Mesodermal cell (in vitro differentiated cells): ENCODE measurements at regions not wholly inside any gene's neighbourhood (a gene's known extent, or its start where the extent isn't known, plus 50 kb on each side); places are given as distances from the start of the nearest gene placed in this dataset.
"Not testable (repeated sequence)": the region's sequence is repeated elsewhere in the genome, so short reads cannot be mapped to it uniquely, and the experiment has no call there.

Experiments used
- H3K27ac ChIP-seq: 2 replicates; pipeline ENCODE4 v1.7.0; 2013; ENCODE audit warnings: mild to moderate bottlenecking, low read depth, low read length, moderate library complexity; ENCODE audit not compliant: severe bottlenecking
- H3K36me3 ChIP-seq: 2 replicates; pipeline ENCODE4 v1.7.1; 2013; ENCODE audit warnings: mild to moderate bottlenecking, low read length, moderate library complexity; ENCODE audit not compliant: control insufficient read depth, insufficient read depth
- H3K4me1 ChIP-seq: one replicate; pipeline ENCODE4 v1.7.1; 2013; ENCODE audit warnings: mild to moderate bottlenecking, low read length; ENCODE audit not compliant: insufficient read depth, control insufficient read depth, poor library complexity, severe bottlenecking
- H3K4me3 ChIP-seq: 2 replicates; pipeline ENCODE4 v1.7.0; 2013; ENCODE audit warnings: low read length, control low read depth, mild to moderate bottlenecking; ENCODE audit not compliant: insufficient read depth, poor library complexity, severe bottlenecking; ENCODE audit errors: extremely low read depth
- H3K9me3 ChIP-seq: 2 replicates; pipeline ENCODE4 v1.7.1; 2013; ENCODE audit warnings: mild to moderate bottlenecking, low read length, moderate library complexity; ENCODE audit not compliant: control insufficient read depth
- WGBS, 2 experiments: methylation state at CpG; one replicate each; pipeline ENCODE4 v1.1.5; 2013; ENCODE audit warnings: missing lambda C conversion rate in 2 of 2; ENCODE audit not compliant: insufficient coverage in 2 of 2; 5-methylcytosine and 5-hydroxymethylcytosine counted together

- no peak overlapping the region for H3K4me3 ChIP-seq
- no peaks in the 10 kb centered on the region for H3K36me3 ChIP-seq
- H3K4me1 ChIP-seq, result no peaks in the 10 kb centered on the region
- H3K27ac ChIP-seq, result no peak overlapping the region
- 14 to 45% methylated on average over 1 of the region's 1 CpG for WGBS, 2 experiments
- no peaks in the 10 kb centered on the region for H3K9me3 ChIP-seq
Measured at GRCh38 chr7:67882843-67883242, 886.2 kb downstream of the TYW1 start.

- H3K4me1 ChIP-seq, result no peaks in the 10 kb centered on the region
- no peak overlapping the region for H3K4me3 ChIP-seq
- no peak overlapping the region for H3K27ac ChIP-seq
- H3K36me3 ChIP-seq, result no peaks in the 10 kb centered on the region
- H3K9me3 ChIP-seq, result peaks cover 7% of the 10 kb centered on the region
- 78 to 85% methylated on average over 10 to 12 of the region's 12 CpGs for WGBS, 2 experiments
Measured at GRCh38 chr7:67890316-67890715, 893.7 kb downstream of the TYW1 start.

GRCh38 chr7:67894746-67895145 lies 898.1 kb downstream of the TYW1 start:
- no peaks in the 10 kb centered on the region for H3K4me1 ChIP-seq
- 95 to 100% methylated on average over 3 to 4 of the region's 6 CpGs for WGBS, 2 experiments
- no peaks in the 10 kb centered on the region for H3K9me3 ChIP-seq
- H3K36me3 ChIP-seq, result no peaks in the 10 kb centered on the region
- no peak overlapping the region for H3K4me3 ChIP-seq
- H3K27ac ChIP-seq, result no peak overlapping the region

GRCh38 chr7:67896721-67897120 lies 900.1 kb downstream of the TYW1 start:
- Histone ChIP-seq H3K9me3 (no peaks in the 10 kb centered on the region), H3K4me1 (no peaks in the 10 kb centered on the region), H3K36me3 (no peaks in the 10 kb centered on the region), H3K27ac (no peak overlapping the region), H3K4me3 (no peak overlapping the region)

- Histone ChIP-seq H3K27ac (no peak overlapping the region), H3K36me3 (no peaks in the 10 kb centered on the region), H3K4me3 (no peak overlapping the region), H3K9me3 (no peaks in the 10 kb centered on the region), H3K4me1 (no peaks in the 10 kb centered on the region)
- 47 to 64% methylated on average over 2 of the region's 2 CpGs for WGBS, 2 experiments
Measured at GRCh38 chr7:67900456-67900855, 903.8 kb downstream of the TYW1 start.

GRCh38 chr7:67901808-67902480 lies 905.3 kb downstream of the TYW1 start:
- 82 to 94% methylated on average over 11 to 14 of the region's 17 CpGs for WGBS, 2 experiments
- H3K27ac ChIP-seq, result no peak overlapping the region

GRCh38 chr7:67907792-67908191 lies 911.2 kb downstream of the TYW1 start:
- no peak overlapping the region for H3K4me3 ChIP-seq
- H3K4me1 ChIP-seq, result no peaks in the 10 kb centered on the region
- no peaks in the 10 kb centered on the region for H3K36me3 ChIP-seq
- 88 to 93% methylated on average over 4 of the region's 5 CpGs for WGBS, 2 experiments
- no peaks in the 10 kb centered on the region for H3K9me3 ChIP-seq
- H3K27ac ChIP-seq, result no peak overlapping the region

More at GRCh38 chr7:67901808-67902480, 905.3 kb downstream of the TYW1 start:
- no peaks in the 10 kb centered on the region for H3K36me3 ChIP-seq
- H3K4me3 ChIP-seq, result no peak overlapping the region
- no peaks in the 10 kb centered on the region for H3K9me3 ChIP-seq
- no peaks in the 10 kb centered on the region for H3K4me1 ChIP-seq

GRCh38 chr7:67912437-67912836 lies 915.8 kb downstream of the TYW1 start:
- WGBS, 2 experiments, result 83% methylated on average over 1 of the region's 2 CpGs; no CpG with 5 or more reads in 1 of the 2 experiments

GRCh38 chr7:67913604-67914003 lies 917.0 kb downstream of the TYW1 start:
- Histone ChIP-seq H3K4me3 (no peak overlapping the region), H3K4me1 (peaks cover 14% of the 10 kb centered on the region), H3K9me3 (no peaks in the 10 kb centered on the region), H3K36me3 (no peaks in the 10 kb centered on the region), H3K27ac (no peak overlapping the region)

More at GRCh38 chr7:67912437-67912836, 915.8 kb downstream of the TYW1 start:
- Histone ChIP-seq H3K9me3 (no peaks in the 10 kb centered on the region), H3K27ac (no peak overlapping the region), H3K36me3 (no peaks in the 10 kb centered on the region), H3K4me1 (peaks cover 14% of the 10 kb centered on the region), H3K4me3 (no peak overlapping the region)

- H3K36me3 ChIP-seq, H3K4me3 ChIP-seq, H3K27ac ChIP-seq, H3K9me3 ChIP-seq: not testable (repeated sequence)
- peaks cover 14% of the 10 kb centered on the region for H3K4me1 ChIP-seq
- 86 to 100% methylated on average over 1 of the region's 1 CpG for WGBS, 2 experiments
Measured at GRCh38 chr7:67916111-67916510, 919.5 kb downstream of the TYW1 start.

GRCh38 chr7:67916571-67917436 lies 920.2 kb downstream of the TYW1 start:
- Histone ChIP-seq H3K9me3 (no peaks in the 10 kb centered on the region), H3K36me3 (no peaks in the 10 kb centered on the region), H3K4me1 (peaks cover 14% of the 10 kb centered on the region), H3K27ac (no peak overlapping the region), H3K4me3 (no peak overlapping the region)
- 74 to 81% methylated on average over 5 to 6 of the region's 9 CpGs for WGBS, 2 experiments
